Activated B cell treated with CpG ODN at 0.5 μM for 24 hours (primary cell): ENCODE measurements at regions not wholly inside any gene's neighbourhood (a gene's known extent, or its start where the extent isn't known, plus 50 kb on each side); places are given as distances from the start of the nearest gene placed in this dataset.

Experiments used
- ATAC-seq: fragments of 200-7000 bp; cut with Tn5 transposase; one replicate; pipeline ENCODE4 v1.10.0; 2021; ENCODE audit warnings: low read depth, mild to moderate bottlenecking, moderate library complexity
- CTCF ChIA-PET: fragments of 350-600 bp; sonication (Branson Sonifier 250); formaldehyde crosslinking; loops from one replicate; lab custom pipeline; 2021; ENCODE audit warnings: antibody characterized with exemption; lab: Charles Lee
- POLR2A ChIA-PET: fragments of 350-600 bp; sonication (Branson Sonifier 250); formaldehyde crosslinking; loops from one replicate; lab custom pipeline; 2021; ENCODE audit warnings: antibody characterized with exemption; lab: Charles Lee
- DNase-seq: peaks from one replicate; pipeline ENCODE4 v3.0.0; 2022
- H3K27ac Mint-ChIP-seq: one replicate; pipeline ENCODE4 v1.8.0; 2020; ENCODE audit warnings: mixed read lengths
- H3K27me3 Mint-ChIP-seq: one replicate; pipeline ENCODE4 v1.8.0; 2021; ENCODE audit warnings: mixed read lengths
- H3K36me3 Mint-ChIP-seq: one replicate; pipeline ENCODE4 v1.8.0; 2021; ENCODE audit warnings: low read depth, mixed read lengths
- H3K4me1 Mint-ChIP-seq: one replicate; pipeline ENCODE4 v1.8.0; 2021; ENCODE audit warnings: mixed read lengths
- H3K4me3 Mint-ChIP-seq: one replicate; pipeline ENCODE4 v1.8.0; 2020; ENCODE audit warnings: mild to moderate bottlenecking, mixed read lengths
- H3K9me3 Mint-ChIP-seq: one replicate; pipeline ENCODE4 v1.8.0; 2020; ENCODE audit warnings: mixed read lengths
- intact Hi-C: fragments of 100-400 bp; cut with micrococcal nuclease; formaldehyde crosslinking; loops from one replicate; pipeline ENCODE4 v1.15.1; 2024
- TF ChIP-seq, protein P1 (sequence below): fragments of 200-600 bp; IDR thresholded peaks from one replicate; pipeline ENCODE4 v1.8.0; 2022; ENCODE audit warnings: antibody characterized with exemption, mild to moderate bottlenecking

DNA sequence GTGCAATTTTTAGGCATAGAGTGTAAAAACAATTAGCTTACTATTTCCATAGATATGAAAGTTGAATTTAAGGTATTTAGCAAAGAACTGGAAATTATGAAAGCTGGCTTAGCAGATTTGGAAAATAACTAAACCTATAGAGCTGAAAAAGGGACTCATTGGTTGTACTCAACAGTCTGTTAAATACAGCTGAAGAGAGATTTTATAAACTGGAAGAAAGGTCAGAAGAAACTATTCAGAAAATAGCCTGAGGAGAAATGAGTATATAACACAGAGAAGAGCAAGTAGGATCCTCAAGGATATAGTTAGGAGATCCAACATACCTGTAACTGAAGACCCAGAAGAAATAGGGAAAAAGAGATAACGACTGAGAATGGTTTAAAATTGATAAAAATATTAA is 97.6 kb upstream of the SLIT3 start:
- no peak for DNase-seq
- POLR2A ChIA-PET = no interaction called here
- Mint-ChIP-seq H3K27me3 (peaks cover 5% of the 10 kb centered on the region), H3K4me1 (no peaks in the 10 kb centered on the region), H3K4me3 (no peak overlapping the region), H3K27ac (no peak overlapping the region), H3K9me3 (peaks cover 9% of the 10 kb centered on the region), H3K36me3 (no peaks in the 10 kb centered on the region)
- CTCF ChIA-PET = no interaction called here
- intact Hi-C loops = no loop called here
- TF ChIP-seq, protein P1, sequence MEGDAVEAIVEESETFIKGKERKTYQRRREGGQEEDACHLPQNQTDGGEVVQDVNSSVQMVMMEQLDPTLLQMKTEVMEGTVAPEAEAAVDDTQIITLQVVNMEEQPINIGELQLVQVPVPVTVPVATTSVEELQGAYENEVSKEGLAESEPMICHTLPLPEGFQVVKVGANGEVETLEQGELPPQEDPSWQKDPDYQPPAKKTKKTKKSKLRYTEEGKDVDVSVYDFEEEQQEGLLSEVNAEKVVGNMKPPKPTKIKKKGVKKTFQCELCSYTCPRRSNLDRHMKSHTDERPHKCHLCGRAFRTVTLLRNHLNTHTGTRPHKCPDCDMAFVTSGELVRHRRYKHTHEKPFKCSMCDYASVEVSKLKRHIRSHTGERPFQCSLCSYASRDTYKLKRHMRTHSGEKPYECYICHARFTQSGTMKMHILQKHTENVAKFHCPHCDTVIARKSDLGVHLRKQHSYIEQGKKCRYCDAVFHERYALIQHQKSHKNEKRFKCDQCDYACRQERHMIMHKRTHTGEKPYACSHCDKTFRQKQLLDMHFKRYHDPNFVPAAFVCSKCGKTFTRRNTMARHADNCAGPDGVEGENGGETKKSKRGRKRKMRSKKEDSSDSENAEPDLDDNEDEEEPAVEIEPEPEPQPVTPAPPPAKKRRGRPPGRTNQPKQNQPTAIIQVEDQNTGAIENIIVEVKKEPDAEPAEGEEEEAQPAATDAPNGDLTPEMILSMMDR = no peak
- no peak for ATAC-seq

DNA sequence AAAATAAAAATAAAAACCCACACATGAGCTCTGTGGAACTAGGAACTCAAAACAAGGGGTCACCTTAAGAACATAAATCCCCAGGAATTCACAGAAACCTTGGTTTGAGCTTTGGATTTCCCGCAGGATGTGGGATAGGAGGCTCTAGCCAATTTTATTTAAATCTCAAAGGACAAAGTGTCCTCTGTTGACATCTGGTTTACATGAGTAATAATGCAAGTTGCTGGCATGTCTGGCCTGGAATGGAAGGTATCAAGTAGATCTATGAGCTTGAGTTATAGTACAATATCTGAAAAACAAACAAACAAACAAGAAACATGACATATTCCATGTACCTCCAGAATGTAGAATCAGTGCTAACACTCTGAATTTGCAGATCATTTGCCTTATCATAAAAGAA is 94.2 kb upstream of the SLIT3 start:
- TF ChIP-seq, protein P1 = no peak
- intact Hi-C loops = no loop called here
- ATAC-seq (no peak), DNase-seq (no peak)
- CTCF ChIA-PET = no interaction called here
- no peaks in the 10 kb centered on the region for H3K4me1 Mint-ChIP-seq
- H3K36me3 Mint-ChIP-seq = no peaks in the 10 kb centered on the region
- H3K27ac Mint-ChIP-seq = no peak overlapping the region
- H3K9me3 Mint-ChIP-seq = peaks cover 9% of the 10 kb centered on the region
- H3K4me3 Mint-ChIP-seq = no peak overlapping the region
- POLR2A ChIA-PET = no interaction called here
- peaks cover 10% of the 10 kb centered on the region for H3K27me3 Mint-ChIP-seq

GRCh38 chr5:169394371-169394770 is 93.4 kb upstream of the SLIT3 start:
- no peaks in the 10 kb centered on the region for H3K36me3 Mint-ChIP-seq
- intact Hi-C loops = no loop called here
- no peaks in the 10 kb centered on the region for H3K4me1 Mint-ChIP-seq
- H3K27ac Mint-ChIP-seq = no peak overlapping the region
- no peak overlapping the region for H3K4me3 Mint-ChIP-seq
- H3K9me3 Mint-ChIP-seq = peaks cover 9% of the 10 kb centered on the region
- ChIA-PET CTCF (no interaction called here), POLR2A (no interaction called here)
- TF ChIP-seq, protein P1 = no peak
- ATAC-seq (no peak), DNase-seq (no peak)
- peaks cover 7% of the 10 kb centered on the region for H3K27me3 Mint-ChIP-seq

DNA sequence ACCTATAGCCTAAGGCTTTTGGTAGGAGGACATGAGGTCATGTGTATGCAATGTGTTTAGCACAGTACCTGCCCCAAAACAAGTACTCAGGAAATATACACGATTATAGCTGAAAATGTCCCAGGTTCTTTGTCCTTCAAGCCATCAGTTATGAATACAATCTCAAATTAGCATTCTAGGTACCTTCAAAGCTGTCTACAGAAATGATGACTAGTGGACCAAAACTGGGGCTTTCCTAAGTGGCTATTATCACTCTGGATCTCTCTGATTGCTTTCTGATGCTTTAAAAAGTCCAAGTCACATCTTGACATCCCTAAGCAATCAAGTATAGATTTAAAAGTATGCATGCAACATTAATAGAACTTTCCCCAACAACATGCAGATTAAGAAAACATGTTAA is 93.0 kb upstream of the SLIT3 start:
- ATAC-seq (no peak), DNase-seq (no peak)
- Mint-ChIP-seq H3K27me3 (peaks cover 7% of the 10 kb centered on the region), H3K9me3 (peaks cover 9% of the 10 kb centered on the region), H3K4me1 (no peaks in the 10 kb centered on the region), H3K27ac (no peak overlapping the region), H3K4me3 (no peak overlapping the region), H3K36me3 (no peaks in the 10 kb centered on the region)
- POLR2A ChIA-PET = no interaction called here
- TF ChIP-seq, protein P1 = no peak
- CTCF ChIA-PET = no interaction called here
- intact Hi-C loops = no loop called here

DNA sequence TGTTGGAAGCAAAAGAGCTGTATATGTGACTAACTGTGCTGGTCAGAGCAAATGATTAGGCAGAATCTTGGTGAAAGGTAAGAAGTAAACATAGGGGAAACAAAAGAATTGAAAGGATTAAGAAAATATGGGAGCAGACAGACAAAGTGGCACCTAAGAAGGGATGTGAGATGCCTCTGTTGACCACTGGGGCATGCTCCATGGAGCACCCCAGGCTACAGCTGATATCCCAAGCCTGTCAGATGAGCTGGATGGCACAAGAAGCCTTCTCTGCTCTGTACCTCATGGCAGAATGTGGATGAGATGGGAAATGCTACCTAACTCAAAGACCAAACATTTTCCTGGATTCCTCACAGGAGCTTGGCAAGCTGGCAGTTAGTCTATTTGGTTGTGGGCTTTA is 89.3 kb upstream of the SLIT3 start:
- Mint-ChIP-seq H3K27me3 (peaks cover 7% of the 10 kb centered on the region), H3K27ac (no peak overlapping the region), H3K4me1 (no peaks in the 10 kb centered on the region), H3K9me3 (no peaks in the 10 kb centered on the region), H3K4me3 (no peak overlapping the region), H3K36me3 (no peaks in the 10 kb centered on the region)
- POLR2A ChIA-PET = no interaction called here
- TF ChIP-seq, protein P1 = no peak
- intact Hi-C loops = no loop called here
- DNase-seq (no peak), ATAC-seq (no peak)
- CTCF ChIA-PET = no interaction called here
